ENCODE measurements at regions not wholly inside any gene's neighbourhood (a gene's known extent, or its start where the extent isn't known, plus 50 kb on each side); places are given as distances from the start of the nearest gene placed in this dataset.

DNA sequence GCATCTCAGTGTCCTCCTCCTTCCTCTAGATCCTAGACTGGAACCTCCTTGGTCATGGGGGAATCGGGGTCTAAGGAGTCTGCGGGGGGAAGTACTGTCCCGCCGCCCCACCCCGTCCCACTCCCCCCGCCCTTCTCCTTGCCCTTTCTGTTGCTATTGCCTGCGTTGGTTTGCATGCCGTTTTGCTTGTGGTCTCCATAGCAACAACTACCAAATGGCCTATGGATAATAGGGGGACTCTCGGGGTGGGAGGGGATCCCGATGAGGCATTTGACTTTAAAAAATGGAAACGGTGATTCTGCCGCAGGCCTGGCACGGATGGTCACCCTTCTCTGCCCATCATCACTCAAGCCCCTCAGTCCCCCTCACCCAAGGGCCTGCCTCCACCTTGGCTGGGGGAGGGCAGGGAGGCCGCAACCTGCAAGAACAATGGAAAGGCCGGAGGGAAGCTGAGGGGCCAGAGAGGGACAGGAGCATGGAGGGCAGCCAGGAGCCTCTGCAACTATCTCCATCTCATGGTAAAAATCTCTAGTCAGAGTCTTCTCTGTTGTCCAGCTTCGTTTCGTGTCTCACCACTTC is 231.4 kb upstream of the TNRC6C start:
- no peak overlapping the region for H3K4me3 ChIP-seq (ENCODE audit: low read depth, low read length)

DNA sequence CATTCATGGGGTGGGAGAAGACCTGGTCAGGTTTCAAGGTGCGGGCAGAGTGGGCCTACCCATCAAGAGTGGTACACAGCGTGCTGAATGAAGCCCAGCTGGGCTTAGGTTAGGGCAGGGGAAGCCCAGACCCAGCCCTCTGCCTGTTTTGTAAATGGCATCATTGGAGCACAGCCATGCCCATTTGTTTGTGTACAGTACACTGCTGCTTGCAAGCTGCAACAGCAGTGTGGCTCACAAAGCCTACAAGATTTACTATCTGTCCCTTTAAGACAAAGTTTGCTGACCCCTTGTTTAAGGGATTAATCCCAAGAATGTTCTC is 230.1 kb upstream of the TNRC6C start:
- no peak overlapping the region for H3K4me3 ChIP-seq (ENCODE audit: low read depth, low read length)

DNA sequence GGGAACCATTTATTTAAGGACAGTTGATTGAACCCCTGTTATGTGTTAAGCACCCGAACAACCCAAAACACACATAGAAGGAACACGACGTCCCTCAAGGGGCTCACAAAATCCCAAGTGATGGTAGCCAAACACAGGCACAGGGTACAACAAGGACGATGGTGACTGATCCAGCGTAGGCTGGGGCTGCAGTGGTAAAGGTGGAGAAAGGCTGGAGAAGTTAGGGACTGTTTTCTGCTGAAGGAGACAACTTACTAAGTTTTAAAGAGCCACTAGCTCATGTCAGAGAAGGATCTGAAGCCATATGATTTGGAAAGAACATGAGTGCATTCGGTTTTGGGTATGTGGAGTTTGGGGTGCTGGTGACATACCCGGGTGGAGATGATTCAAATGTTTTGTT is 229.6 kb upstream of the TNRC6C start:
- H3K4me3 ChIP-seq (ENCODE audit: low read depth, low read length), result no peak overlapping the region

DNA sequence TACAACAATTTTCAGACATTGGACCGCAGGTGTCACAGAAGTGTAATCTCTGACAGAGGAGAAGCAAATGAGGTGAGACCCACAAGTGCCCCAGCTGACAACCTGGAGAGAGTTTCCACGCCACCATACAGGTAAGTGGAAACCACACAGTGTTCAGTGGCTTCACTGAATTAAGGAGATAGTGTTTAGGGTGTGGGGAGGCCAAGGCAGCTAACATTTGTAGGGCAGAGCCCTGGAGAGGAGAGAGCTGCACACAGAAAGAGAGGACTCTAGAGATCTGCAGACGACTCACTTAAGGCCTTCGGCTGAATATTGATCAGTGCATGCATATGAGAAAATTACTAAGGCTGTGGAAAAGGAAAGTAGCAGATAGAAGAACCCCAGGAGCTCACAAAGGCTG is 228.9 kb upstream of the TNRC6C start:
- no peak overlapping the region for H3K4me3 ChIP-seq (ENCODE audit: low read depth, low read length)

DNA sequence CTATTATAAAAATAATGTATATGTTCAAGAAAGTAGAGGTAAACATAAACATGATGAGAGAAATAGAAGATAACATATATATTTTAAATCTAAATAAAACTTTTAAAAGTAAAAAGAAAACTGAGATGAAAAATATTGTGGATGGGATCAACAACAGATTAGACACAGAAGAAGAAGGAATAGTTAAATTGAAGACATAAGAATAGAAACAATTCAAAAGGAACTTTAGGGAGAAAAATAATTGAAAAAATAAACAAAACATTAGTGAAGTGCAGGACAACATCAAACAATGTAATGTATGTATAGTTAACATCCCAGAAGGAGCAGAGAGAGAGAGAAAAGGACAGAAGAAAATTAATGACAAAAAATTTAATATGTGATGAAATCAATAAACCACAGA is 228.1 kb upstream of the TNRC6C start:
- H3K4me3 ChIP-seq (ENCODE audit: low read depth, low read length), result no peak overlapping the region

DNA sequence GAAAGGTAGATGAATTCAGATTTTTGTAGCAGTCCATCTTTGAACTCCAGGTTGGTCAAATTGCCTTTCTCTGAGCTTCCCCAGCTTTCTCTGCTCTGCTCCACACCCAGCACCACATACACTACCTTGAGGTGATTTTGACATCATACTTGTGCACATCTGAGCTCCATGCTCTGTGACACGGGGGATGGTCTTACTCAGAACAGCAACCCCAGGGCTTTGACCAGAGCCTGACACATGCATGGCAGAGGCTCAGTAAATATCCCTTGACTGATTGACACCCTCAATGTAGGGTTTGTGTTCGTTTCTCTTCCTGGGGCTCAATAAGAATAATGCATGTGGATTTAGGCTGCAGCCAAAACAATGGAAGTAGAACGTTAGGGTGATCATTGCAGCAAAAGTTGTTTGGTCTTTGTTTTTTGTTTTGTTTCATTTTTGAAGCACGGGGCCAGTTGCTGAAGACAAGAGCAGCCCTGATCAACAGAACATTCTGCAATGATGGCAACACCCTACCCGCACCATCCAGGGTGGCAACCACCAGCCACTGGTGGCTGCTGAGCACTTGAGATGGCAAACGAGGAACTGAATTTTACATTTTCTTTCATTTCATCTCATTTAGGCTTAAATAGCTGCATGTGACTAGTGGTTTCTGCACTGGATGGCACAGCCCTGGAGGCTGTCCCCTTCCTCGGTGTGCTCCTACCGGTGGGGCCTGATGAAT is 224.8 kb upstream of the TNRC6C start:
- H3K4me3 ChIP-seq (ENCODE audit: low read depth, low read length), result no peak overlapping the region

DNA sequence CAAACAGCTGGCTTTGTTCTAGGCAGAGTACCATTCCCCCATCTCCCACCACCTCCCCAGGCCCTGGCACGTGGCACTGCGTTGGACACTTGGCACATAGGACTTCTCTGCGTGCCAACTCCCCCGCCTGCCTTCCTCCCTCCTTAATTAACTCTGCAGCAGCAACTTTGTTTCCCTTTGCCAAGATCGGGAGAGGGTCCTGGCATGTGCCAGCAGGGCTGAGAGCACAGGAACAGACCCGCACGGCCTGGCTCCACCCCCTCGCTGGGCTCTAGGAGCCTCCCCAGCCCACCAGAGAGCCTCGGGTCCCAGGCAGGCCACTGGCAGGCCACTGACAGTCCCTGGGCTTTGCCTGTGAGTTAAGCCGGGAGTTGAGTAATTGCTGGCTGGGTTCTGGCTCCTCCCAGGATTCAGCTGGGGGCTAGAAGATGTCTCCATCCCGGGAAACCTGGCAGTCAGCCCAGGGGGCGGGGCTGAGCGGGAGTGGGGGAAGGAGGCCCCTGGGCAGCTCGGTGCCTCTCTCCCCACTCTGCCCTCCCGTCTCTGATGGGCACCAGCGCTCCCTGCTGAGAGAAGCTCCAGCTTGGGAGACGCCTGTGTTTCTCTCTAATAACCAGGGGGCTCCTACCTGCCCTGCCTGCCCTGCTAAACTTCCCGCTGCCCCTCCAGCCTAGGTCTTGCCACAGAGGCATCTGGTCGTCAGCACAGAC is 224.0 kb upstream of the TNRC6C start:
- H3K4me3 ChIP-seq (ENCODE audit: low read depth, low read length), result no peak overlapping the region

DNA sequence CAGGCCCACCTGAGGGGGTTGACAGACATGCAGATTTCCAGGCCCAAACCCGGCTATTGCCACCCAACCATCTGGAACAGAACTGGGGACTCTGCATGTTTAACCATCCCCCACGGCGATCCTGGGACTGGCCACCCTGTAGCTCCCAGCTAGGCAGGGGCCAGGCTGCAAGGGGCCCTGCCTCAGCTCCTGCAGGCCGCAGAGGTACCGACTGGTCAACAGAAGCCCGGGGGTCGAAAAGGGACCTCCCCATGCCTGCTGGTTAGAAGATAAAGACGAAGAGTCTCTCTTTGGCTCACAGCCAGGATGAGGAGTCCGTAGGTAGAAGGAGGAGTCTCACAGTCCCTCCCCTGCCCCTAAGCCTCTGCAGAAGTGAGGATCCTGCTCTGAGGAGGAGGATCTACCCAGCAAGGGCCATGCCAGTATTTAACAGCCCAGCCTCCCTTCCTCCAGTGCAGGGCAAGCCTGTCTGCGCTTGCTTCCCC is 223.4 kb upstream of the TNRC6C start:
- H3K4me3 ChIP-seq (ENCODE audit: low read depth, low read length), result no peak overlapping the region

DNA sequence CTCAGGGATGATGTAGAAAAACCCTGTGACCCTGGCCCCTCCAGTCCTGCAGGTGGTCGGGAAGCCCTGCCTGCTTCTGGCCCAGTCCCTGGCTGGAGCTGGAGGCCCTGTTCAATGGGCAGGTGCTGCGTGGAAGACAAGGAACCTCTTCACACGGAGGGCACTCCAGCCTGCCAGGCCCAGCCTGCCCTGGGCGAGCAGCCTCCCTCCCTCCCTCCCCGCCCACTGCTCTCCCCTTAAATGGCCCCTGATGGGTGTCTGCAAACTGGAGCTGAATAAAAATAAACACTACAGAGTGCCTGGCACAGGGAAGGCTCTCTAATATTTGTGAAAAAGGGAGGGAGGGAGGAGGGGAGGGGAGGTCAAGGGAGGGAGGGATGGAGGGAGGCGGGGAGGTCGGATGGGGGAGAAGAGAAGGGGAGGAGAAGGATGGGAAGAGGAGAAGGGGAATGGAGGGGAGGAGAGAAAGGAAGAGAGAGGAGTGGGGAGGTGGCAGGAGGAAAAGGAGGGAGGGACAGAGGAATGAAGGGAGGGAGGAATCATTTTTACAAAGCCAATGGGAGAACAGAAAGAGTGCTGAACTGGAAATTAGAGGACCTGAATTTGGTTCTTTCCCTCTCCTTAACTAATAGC is 222.8 kb upstream of the TNRC6C start:
- no peak overlapping the region for H3K4me3 ChIP-seq (ENCODE audit: low read depth, low read length)

DNA sequence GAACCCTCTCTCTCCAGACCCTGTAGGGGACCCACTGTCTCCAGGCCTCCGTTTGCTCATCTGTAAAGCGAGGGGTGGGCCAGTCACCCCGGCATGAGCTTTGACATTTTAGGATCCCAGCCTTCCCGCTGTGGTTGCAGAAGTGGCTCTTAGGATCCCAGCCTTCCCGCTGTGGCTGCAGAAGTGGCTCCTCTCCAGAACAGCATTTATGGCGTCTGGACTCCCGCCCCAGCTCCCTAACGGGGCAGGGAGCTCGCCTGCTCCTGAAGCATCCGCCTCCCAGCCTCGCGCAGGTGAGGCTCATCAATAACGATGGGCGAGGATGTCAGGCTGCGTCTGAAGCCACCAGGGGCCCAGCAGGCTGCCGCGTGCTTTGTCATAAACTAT is 222.3 kb upstream of the TNRC6C start:
- H3K4me3 ChIP-seq (ENCODE audit: low read depth, low read length), result no peak overlapping the region

DNA sequence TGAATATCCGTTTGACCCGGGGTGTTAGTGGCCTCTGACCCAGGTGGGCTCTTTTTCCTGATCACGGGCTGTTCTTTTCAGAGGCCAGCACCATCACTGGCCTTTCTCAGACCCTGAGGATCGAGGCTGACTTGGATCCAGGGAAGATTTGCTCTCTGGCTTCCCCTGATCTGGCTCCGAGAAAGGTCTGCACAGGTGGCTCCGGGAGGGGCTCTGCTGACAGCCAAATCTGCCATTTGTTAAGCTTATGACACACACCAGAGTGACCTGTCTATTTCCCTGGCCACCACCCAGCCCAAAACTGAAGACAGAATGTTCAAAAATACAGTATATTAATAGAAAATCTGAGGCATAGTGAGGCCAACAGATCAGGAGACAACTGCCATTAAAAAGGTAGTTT is 221.8 kb upstream of the TNRC6C start:
- no peak overlapping the region for H3K4me3 ChIP-seq (ENCODE audit: low read depth, low read length)

DNA sequence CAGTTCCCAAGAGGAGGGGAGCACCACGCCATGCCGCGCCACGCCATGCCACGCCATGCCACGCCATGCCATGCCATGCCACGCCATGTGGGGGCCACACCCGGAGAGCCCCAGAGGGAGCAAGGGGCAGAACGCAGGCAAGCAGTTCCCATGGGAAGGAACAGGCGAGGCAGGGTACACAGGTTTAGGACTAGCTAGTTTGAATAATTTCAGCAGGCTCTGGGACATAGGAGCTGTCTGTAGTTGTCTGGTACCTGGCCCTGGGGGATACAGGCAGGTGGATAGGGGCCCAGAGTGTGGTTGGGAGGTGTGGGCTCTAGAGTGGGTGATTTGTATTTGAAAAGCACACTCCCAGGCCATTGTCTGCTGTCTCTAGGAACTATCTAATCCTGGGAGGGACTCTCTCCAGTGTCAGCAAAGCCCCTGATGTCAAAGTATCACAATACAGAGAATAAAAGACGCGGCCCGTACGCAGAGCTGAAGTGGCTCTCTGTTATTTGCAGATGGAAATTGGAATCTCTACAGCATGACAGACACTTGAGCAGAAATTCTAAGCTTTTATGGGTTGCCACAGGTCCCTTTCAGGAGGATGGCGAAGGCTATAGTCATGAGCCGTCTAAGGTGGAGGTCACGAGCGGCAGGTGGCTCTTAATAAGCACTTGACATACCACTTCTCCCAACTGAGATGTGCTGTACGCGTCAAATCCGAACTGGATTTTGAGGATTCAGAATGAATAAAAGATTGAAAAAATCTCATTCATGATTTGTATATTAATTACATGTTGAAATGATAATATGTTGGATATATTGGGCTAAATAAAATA is 220.8 kb upstream of the TNRC6C start:
- H3K4me3 ChIP-seq (ENCODE audit: low read depth, low read length), result no peak overlapping the region

DNA sequence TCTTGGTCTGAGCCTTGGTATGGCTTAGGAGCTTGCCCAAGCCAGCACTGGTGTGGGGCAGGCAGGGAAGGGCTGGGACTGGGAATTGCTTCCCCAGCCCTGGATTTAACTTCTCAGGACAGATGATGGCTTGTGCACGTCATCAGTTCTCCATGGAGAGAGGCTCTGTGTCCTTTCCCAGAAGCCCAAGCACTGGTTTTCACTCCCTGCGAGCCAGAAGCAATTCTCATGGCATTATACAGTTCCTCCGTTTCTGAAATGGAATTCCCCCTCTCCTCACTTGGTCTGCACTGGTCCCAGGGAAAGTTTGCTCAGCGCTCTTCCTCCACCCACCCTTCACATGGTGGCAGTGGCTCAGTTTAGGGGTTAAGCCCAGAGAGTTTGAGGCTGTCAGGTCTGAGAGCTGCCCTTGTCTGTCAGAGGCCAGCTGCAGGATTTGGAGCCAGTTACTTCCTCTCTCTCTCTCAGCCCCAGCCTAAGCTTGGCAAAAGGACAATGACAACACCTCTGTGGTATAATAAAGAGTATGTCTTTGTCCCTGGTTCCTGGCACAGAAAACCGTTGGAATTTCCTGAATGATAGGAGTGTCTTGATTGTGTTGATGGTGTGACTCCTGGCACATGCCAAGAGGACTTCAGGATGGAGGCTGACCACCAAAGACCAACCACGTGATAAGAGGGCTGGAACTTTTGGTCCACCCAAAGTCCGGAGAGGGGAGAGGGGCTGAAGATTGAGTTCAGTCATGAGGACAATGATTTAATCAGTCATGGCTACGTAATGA is 219.6 kb upstream of the TNRC6C start:
- H3K4me3 ChIP-seq (ENCODE audit: low read depth, low read length), result no peak overlapping the region

DNA sequence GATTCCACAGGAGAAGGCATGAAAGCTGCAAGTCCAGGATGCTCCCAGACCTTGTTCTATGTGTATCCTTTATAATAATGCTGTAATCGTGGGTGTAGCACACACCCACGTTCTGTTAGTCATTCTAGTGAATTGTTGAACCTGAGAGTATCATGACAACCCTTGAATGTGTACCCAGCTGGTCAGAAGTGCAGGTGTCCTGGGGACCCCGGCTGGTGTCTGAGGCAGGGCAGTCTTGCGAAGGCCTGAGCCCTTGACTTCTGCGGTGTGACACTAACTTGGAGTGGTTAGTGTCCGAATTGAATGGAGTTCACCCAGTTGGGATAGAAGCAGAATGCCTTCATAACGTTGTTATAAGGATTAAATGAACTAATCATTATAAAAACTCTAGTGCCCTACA is 218.0 kb upstream of the TNRC6C start:
- no peak overlapping the region for H3K4me3 ChIP-seq (ENCODE audit: low read depth, low read length)

DNA sequence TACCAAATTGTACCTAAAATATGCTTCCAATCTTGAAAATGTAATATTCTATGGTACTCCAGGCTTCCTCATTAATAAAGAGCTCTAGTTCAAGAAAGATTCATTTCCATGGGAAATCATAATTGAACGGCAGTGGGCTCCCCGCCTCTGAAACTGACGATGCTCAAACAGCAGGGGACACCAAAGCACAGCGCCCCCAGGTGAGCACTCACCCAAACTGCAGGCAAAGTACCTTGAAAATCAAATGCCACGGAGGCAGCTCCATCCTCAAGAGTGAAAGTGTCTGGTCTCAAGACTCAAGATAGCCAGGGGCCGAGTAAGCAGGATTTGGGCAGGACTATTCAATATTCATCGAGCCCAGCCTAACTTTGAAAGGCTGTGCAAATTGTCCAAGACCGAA is 217.4 kb upstream of the TNRC6C start:
- no peak overlapping the region for H3K4me3 ChIP-seq (ENCODE audit: low read depth, low read length)

DNA sequence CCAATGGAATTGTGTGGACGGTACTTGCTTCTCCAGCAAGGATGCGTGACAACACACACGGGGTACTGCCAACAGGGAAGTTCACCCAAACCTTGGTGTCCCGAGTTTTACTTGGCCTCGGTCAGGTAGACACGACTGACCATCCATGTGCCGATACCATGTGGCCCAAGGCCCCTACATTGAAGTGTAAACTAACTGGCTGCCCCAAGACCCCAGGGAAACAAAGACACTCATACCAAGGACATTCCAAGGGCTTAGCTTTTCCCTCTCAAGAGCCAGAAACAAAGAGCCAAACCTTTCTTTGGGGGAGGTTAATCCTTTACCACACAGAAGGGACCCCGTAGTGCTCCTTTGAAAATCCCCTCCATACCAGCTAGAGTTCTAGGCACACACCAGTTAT is 215.9 kb upstream of the TNRC6C start:
- H3K4me3 ChIP-seq (ENCODE audit: low read depth, low read length), result no peak overlapping the region

DNA sequence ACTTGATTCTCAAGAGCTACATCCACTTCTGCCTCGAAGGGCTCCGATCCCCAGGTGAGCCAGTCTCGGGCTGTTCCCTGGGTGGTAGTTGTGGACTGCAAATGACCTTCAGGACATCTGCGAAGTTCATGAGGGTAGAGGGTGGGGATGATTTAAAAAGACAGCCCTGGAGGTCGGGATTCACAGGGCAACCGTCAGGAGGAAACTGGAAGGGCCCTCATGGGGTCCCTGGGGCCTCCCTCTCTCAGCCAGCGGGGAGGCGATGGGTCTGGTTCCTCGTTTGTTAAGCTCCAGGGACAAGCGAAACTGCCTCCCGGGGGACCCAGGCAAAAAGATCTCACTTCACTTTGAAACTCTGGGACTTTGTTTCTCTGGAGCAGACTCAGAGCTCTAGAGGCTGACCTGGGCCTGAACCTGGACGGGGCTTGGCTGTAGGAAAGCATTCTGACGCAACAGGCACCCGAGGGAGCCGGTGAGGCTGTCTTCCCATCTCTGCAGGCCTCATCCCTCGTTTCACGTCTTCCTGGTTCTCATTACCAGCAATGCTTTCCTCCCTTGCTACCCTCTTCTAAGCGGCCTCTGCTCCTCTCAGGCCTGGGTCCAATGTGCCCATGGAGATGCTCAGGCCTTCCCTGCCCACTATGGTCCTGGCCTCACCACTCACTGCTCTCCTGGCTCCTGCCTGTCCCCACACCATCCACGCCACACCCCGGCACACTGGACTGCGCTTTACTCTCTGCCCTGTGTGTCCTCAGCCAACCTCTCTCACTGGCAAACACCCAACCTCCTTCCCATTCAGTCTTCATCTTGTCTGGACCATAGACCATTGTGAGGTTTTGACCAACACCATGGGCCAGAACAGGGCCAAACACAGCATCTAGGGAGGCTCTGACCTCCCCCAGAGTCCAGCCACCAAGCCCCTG is 214.2 kb upstream of the TNRC6C start:
- H3K4me3 ChIP-seq (ENCODE audit: low read depth, low read length), result no peak overlapping the region

DNA sequence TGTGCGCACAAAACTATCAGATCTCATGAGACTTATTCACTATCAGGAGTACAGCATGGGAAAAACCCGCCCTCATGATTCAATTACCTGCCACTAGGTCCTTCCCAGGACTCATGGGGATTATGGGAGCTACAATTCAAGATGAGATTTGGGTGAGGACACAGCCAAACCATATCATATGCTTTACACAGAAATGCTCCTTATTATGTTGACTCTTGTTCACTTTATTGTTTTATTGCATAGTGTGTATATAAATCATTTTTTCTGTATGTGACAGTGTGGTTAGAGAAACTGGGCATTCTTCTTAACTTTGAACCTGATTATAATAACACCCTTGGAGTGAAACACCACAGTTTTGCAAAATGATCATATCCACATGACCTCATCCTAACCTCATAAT is 212.8 kb upstream of the TNRC6C start:
- H3K4me3 ChIP-seq (ENCODE audit: low read depth, low read length), result no peak overlapping the region

DNA sequence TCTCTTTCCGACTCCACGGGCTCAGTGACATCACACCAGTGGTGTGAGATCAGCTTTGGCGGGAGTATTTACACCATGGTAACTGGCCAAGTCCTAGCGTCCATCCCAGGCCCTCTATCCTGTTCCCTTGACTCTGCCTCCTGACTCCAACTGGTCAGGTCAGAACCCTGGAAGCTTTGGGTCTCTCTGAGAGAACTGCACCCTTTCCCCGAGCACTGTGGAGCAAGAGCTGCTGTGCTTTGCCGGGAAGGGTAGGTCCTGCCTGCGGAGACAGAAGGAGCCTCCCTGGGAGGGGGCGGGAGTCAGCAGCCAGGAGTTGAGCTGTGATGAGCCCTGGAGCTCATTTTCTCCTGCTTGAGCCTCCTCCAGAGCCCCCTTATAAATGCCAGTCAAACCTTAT is 212.1 kb upstream of the TNRC6C start:
- no peak overlapping the region for H3K4me3 ChIP-seq (ENCODE audit: low read depth, low read length)
